ENCODE measurements at regions not wholly inside any gene's neighbourhood (a gene's known extent, or its start where the extent isn't known, plus 50 kb on each side); places are given as distances from the start of the nearest gene placed in this dataset.

DNA sequence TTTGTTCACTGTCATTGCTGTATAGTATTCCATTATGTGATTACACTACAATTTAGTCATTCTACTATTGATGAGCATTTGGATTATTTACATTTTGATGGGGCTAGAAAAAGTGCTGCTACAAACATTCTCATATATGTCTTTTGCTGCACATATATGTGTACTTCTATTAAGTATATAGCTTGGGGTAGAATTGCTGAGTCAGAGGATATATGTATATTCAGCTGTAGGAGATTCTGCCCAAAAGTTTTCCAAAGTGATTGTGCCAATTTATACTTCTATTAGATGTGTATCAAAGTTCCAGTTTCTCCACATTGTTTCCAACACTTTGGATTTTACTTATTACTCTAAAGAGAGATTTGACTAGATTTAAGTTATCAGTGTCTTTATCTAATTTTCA, 101.7 kb upstream of the UGP2 start:
- intact Hi-C loops (cut with DNase I; ENCODE audit: low total_unique reads): no loop called here
- TF ChIP-seq, protein P1, sequence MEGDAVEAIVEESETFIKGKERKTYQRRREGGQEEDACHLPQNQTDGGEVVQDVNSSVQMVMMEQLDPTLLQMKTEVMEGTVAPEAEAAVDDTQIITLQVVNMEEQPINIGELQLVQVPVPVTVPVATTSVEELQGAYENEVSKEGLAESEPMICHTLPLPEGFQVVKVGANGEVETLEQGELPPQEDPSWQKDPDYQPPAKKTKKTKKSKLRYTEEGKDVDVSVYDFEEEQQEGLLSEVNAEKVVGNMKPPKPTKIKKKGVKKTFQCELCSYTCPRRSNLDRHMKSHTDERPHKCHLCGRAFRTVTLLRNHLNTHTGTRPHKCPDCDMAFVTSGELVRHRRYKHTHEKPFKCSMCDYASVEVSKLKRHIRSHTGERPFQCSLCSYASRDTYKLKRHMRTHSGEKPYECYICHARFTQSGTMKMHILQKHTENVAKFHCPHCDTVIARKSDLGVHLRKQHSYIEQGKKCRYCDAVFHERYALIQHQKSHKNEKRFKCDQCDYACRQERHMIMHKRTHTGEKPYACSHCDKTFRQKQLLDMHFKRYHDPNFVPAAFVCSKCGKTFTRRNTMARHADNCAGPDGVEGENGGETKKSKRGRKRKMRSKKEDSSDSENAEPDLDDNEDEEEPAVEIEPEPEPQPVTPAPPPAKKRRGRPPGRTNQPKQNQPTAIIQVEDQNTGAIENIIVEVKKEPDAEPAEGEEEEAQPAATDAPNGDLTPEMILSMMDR (IDR thresholded peaks at IDR 0.05): no peak
- TF ChIP-seq POLR2A (IDR thresholded peaks at IDR 0.05): no peak
- H3K4me3 ChIP-seq: no peak overlapping the region
- no peaks in the 10 kb centered on the region for H3K27me3 ChIP-seq
- DNase-seq: no peak
- H3K4me1 ChIP-seq: peaks cover 4% of the 10 kb centered on the region
- no peak overlapping the region for H3K27ac ChIP-seq
- no peaks in the 10 kb centered on the region for H3K9me3 ChIP-seq
- H3K36me3 ChIP-seq (ENCODE audit: low read depth, missing control alignments): no peaks in the 10 kb centered on the region

DNA sequence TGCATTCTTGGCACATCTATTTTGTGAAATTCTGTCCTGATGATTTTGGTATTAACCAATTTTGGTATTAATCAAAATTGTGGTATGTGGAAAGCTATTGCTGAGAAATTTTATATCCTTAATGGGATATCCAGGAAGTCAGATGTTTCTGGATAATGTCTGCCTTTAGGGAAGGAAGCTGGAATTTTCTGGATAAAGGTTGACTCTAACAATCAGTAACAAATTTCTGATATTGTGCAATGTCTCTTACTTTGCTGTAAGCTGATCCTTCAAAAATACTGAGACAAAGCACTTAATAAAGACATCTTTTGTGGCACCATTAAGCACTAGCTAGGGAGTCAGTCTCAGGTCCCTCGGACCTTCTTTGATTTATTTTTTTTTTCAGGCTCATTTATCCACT, 100.8 kb upstream of the UGP2 start:
- no peaks in the 10 kb centered on the region for H3K27me3 ChIP-seq
- H3K36me3 ChIP-seq (ENCODE audit: low read depth, missing control alignments): no peaks in the 10 kb centered on the region
- intact Hi-C loops (cut with DNase I; ENCODE audit: low total_unique reads): no loop called here
- peaks cover 4% of the 10 kb centered on the region for H3K4me1 ChIP-seq
- no peak overlapping the region for H3K4me3 ChIP-seq
- DNase-seq: no peak
- 67 to 69% methylated on average over 1 of the region's 1 CpG for WGBS, 2 donors
- TF ChIP-seq, protein P1 (IDR thresholded peaks at IDR 0.05): no peak
- TF ChIP-seq POLR2A (IDR thresholded peaks at IDR 0.05): no peak
- H3K9me3 ChIP-seq: no peaks in the 10 kb centered on the region
- no peak overlapping the region for H3K27ac ChIP-seq

DNA sequence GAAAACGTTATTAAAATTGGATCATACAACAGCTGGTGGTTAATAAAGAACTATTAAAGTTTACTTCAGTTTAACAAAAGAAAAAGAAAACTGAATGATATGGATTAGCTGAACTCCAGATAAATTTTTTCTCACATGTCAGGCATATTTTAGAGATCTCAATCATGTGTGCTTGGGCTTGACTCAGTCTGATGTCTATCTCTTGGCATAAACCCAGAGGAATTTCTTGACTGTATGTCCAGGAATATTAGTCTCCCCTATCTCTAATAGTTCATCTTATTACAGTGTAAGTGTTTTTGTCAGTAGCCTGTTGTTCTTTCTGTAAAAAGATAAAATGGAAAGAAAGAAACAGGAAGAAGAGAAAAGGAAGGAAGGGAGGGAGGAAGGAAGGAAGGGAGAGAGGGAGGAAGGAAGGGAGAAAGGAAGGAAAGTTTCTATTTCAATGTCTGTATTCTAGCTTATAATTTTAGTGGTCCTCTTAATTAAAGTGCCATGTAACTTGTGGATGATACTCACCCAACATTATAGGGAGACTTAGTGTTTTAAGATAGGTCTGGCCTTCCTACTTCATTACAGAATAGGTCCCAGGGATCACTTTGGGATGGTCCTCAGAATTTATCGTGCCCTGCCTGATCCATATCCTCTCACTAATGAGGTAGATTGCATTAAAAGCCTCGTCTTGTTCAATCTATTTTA, 99.7 kb upstream of the UGP2 start:
- intact Hi-C loops (cut with DNase I; ENCODE audit: low total_unique reads): no loop called here
- Histone ChIP-seq H3K4me1 (peaks cover 4% of the 10 kb centered on the region), H3K36me3 (ENCODE audit: low read depth, missing control alignments) (no peaks in the 10 kb centered on the region), H3K27ac (no peak overlapping the region), H3K4me3 (no peak overlapping the region), H3K9me3 (no peaks in the 10 kb centered on the region), H3K27me3 (no peaks in the 10 kb centered on the region)
- 64 to 67% methylated on average over 3 of the region's 3 CpGs for WGBS, 2 donors
- TF ChIP-seq POLR2A (IDR thresholded peaks at IDR 0.05): no peak
- TF ChIP-seq, protein P1 (IDR thresholded peaks at IDR 0.05): no peak
- no peak for DNase-seq

- H3K9me3 ChIP-seq: no peaks in the 10 kb centered on the region
- DNase-seq: no peak
- no peak for TF ChIP-seq POLR2A (IDR thresholded peaks at IDR 0.05)
- TF ChIP-seq, protein P1 (IDR thresholded peaks at IDR 0.05): no peak
- intact Hi-C loops (cut with DNase I; ENCODE audit: low total_unique reads): no loop called here
- 63 to 73% methylated on average over 5 of the region's 5 CpGs for WGBS, 2 donors
- no peaks in the 10 kb centered on the region for H3K36me3 ChIP-seq (ENCODE audit: low read depth, missing control alignments)
- no peaks in the 10 kb centered on the region for H3K27me3 ChIP-seq
- H3K4me3 ChIP-seq: no peak overlapping the region
- H3K4me1 ChIP-seq: peaks cover 2% of the 10 kb centered on the region
- H3K27ac ChIP-seq: no peak overlapping the region
Observed at GRCh38 chr2:63742580-63742976, 99.1 kb upstream of the UGP2 start.
